Neural progenitor cell (in vitro differentiated cells): ENCODE measurements at regions not wholly inside any gene's neighbourhood (a gene's known extent, or its start where the extent isn't known, plus 50 kb on each side); places are given as distances from the start of the nearest gene placed in this dataset.

ENCODE experiments used
- CTCF ChIP-seq: fragments of 200-600 bp; sonication (generic); IDR thresholded peaks from 2 replicates; pipeline ENCODE4 v1.5.1; 2017; ENCODE audit warnings: antibody characterized with exemption, mild to moderate bottlenecking
- EZH2 ChIP-seq: fragments of 200-600 bp; sonication (generic); IDR thresholded peaks from 2 replicates; pipeline ENCODE4 v1.6.1; 2017; ENCODE audit warnings: antibody characterized with exemption, mild to moderate bottlenecking, moderate library complexity
- EZH2phosphoT487 ChIP-seq: fragments of 200-600 bp; sonication (generic); IDR thresholded peaks from 2 replicates; pipeline ENCODE4 v1.6.1; 2017; ENCODE audit warnings: antibody characterized with exemption

GRCh38 chr7:67823345-67823744 lies 826.7 kb downstream of the TYW1 start:
- no peak for TF ChIP-seq CTCF
- TF ChIP-seq EZH2phosphoT487 = no peak
- no peak for TF ChIP-seq EZH2
